Peyer's patch (tissue), 4 donors: ENCODE measurements at regions not wholly inside any gene's neighbourhood (a gene's known extent, or its start where the extent isn't known, plus 50 kb on each side); places are given as distances from the start of the nearest gene placed in this dataset.

Experiments used
- POLR2A ChIP-seq, 2 donors: fragments of 450-650 bp; IDR thresholded peaks; one replicate each; pipeline ENCODE4 v1.5.1; 2017; ENCODE audit warnings: antibody characterized with exemption in 2 of 2, mild to moderate bottlenecking in 2 of 2, moderate library complexity in 2 of 2
- TF ChIP-seq, protein P1 (sequence below), 6 experiments: fragments of 450-650 bp in 4 of 6; fragments of 200-600 bp in 2 of 6; sonication (generic) in 1 of 6; IDR thresholded peaks; one replicate each; pipeline ENCODE4 v1.5.1; 2017 to 2019; ENCODE audit warnings: antibody characterized with exemption in 6 of 6, mild to moderate bottlenecking in 3 of 6, moderate library complexity in 1 of 6

DNA sequence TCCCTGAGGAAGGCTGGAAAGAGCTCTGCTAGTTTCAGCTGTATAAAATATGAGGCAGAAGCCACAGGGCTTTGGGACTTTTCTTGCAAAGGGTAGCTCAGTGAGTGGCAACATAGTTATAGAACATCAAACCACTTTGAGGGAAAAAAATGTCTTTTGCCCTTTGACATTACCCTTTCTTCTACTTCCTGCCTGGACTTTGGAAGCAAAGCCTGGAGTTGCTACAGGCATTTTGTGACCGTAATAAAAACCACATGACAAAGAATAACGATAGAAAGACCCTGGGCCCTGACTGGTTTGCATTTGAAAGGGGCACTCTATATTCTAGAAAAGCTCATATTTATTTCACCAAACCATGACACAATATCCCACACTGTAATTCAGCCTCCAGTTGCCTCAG, 440.9 kb downstream of the DIRAS2 start:
- TF ChIP-seq, protein P1, sequence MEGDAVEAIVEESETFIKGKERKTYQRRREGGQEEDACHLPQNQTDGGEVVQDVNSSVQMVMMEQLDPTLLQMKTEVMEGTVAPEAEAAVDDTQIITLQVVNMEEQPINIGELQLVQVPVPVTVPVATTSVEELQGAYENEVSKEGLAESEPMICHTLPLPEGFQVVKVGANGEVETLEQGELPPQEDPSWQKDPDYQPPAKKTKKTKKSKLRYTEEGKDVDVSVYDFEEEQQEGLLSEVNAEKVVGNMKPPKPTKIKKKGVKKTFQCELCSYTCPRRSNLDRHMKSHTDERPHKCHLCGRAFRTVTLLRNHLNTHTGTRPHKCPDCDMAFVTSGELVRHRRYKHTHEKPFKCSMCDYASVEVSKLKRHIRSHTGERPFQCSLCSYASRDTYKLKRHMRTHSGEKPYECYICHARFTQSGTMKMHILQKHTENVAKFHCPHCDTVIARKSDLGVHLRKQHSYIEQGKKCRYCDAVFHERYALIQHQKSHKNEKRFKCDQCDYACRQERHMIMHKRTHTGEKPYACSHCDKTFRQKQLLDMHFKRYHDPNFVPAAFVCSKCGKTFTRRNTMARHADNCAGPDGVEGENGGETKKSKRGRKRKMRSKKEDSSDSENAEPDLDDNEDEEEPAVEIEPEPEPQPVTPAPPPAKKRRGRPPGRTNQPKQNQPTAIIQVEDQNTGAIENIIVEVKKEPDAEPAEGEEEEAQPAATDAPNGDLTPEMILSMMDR (IDR thresholded peaks at IDR 0.05): no peak
- TF ChIP-seq POLR2A (IDR thresholded peaks at IDR 0.05): no peak
